IMR-90 (cell line): ENCODE measurements at regions not wholly inside any gene's neighbourhood (a gene's known extent, or its start where the extent isn't known, plus 50 kb on each side); places are given as distances from the start of the nearest gene placed in this dataset.

Experiments used
- BHLHE40 ChIP-seq: fragments of 150-350 bp; IDR thresholded peaks from 2 replicates; pipeline ENCODE4 v1.6.1; 2016; ENCODE audit warnings: mild to moderate bottlenecking, low read depth, low read length
- RAD21 ChIP-seq: IDR thresholded peaks from 2 replicates; pipeline ENCODE4 v1.6.1; 2012; ENCODE audit warnings: low read length, improper control_type of control experiment
- TF ChIP-seq, protein P1 (sequence below): conservative IDR thresholded peaks from 2 replicates; pipeline ENCODE4 v1.5.1; 2012; ENCODE audit warnings: mild to moderate bottlenecking, low read depth, low read length, improper control_type of control experiment

DNA sequence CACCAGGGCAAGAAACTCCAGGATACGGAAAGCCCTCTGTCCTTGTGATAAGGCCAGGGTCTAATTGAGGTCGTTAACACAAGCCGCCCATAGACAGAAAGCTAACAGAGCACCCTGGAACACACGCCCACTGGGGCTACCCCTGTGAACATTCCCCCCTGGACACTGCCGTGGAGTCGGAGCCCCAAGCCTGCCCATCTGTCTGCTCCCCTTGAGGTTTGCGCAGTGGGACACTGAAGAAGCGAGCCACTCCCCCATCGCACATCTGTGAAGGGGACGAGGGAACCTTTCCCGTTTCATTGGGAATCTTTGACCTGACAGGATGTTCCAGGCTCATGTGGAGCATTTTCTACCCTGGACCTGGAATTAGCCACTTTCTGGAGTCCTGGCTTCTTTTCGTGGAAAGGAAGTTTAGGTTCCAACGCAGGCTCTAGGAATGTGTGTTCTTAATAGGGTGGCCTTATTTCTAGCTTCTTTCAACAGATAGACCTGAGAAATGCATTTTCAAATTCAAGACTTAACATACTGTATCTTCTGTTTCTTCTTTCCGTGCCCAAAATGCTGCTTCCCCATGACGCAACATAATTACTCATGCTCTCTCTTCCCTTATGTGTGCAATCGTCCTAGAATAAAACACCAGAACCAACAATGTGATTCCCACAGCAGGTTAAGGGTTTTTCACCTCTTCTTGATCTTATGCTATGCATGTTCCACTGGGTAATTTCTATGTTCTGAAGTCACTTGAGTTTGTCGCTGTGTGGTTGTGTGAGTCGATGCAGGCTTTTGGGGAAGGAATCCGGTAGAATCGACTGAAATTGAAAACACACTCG, 161.1 kb downstream of the ERMARD start:
- TF ChIP-seq RAD21: no peak
- TF ChIP-seq, protein P1, sequence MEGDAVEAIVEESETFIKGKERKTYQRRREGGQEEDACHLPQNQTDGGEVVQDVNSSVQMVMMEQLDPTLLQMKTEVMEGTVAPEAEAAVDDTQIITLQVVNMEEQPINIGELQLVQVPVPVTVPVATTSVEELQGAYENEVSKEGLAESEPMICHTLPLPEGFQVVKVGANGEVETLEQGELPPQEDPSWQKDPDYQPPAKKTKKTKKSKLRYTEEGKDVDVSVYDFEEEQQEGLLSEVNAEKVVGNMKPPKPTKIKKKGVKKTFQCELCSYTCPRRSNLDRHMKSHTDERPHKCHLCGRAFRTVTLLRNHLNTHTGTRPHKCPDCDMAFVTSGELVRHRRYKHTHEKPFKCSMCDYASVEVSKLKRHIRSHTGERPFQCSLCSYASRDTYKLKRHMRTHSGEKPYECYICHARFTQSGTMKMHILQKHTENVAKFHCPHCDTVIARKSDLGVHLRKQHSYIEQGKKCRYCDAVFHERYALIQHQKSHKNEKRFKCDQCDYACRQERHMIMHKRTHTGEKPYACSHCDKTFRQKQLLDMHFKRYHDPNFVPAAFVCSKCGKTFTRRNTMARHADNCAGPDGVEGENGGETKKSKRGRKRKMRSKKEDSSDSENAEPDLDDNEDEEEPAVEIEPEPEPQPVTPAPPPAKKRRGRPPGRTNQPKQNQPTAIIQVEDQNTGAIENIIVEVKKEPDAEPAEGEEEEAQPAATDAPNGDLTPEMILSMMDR: no peak
- TF ChIP-seq BHLHE40: no peak
